Activated CD4-positive, alpha-beta memory T cell treated with anti-CD3 and anti-CD28 coated beads for 36 hours (primary cell): ENCODE measurements at regions not wholly inside any gene's neighbourhood (a gene's known extent, or its start where the extent isn't known, plus 50 kb on each side); places are given as distances from the start of the nearest gene placed in this dataset.

Source experiments
- CTCF ChIA-PET: fragments of 350-600 bp; sonication (Branson Sonifier 250); formaldehyde crosslinking; loops from one replicate; lab custom pipeline; 2021; ENCODE audit warnings: antibody characterized with exemption, inconsistent platforms; lab: Charles Lee
- POLR2A ChIA-PET: fragments of 350-600 bp; sonication (Branson Sonifier 250); formaldehyde crosslinking; loops from one replicate; lab custom pipeline; 2021; ENCODE audit warnings: antibody characterized with exemption; lab: Charles Lee
- DNase-seq: peaks from one replicate; pipeline ENCODE4 v3.0.0-alpha.2; 2020
- H3K27ac Mint-ChIP-seq: one replicate; pipeline ENCODE4 v1.8.0; 2021; ENCODE audit warnings: mixed read lengths
- H3K27me3 Mint-ChIP-seq: one replicate; pipeline ENCODE4 v1.8.0; 2021; ENCODE audit warnings: mixed read lengths
- H3K36me3 Mint-ChIP-seq: one replicate; pipeline ENCODE4 v1.8.0; 2021; ENCODE audit warnings: mixed read lengths
- H3K4me1 Mint-ChIP-seq: one replicate; pipeline ENCODE4 v1.8.0; 2021; ENCODE audit warnings: low read depth, mixed read lengths
- H3K4me3 Mint-ChIP-seq: one replicate; pipeline ENCODE4 v1.8.0; 2021; ENCODE audit warnings: mild to moderate bottlenecking, mixed read lengths
- H3K9me3 Mint-ChIP-seq: one replicate; pipeline ENCODE4 v1.8.0; 2021; ENCODE audit warnings: mixed read lengths
- intact Hi-C: fragments of 100-400 bp; cut with micrococcal nuclease; formaldehyde crosslinking; loops from one replicate; pipeline ENCODE4 v1.15.1; 2023

DNA sequence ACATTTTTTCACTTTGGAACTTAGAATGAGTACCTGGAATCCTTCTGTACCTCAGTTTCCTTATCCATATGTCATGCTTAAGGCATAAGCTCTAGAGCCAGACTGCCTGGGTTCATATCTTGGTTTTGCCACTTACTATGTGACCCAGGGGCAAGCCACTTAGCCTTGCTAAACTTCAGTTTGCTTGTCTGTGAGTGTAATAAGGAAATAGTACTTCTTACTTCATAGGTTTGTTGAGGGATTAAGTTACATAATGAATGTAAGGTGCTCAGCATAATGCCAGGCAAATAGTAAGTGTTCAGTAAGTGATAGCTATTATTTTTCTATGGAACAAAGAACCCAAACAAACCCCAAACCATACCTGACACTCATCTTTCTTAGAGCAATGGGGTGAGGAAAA lies 225.1 kb downstream of the BCAT1 start:
- no peak for DNase-seq
- ChIA-PET CTCF (interaction anchor here (0.9 kb wide), 1 partner anchor 55 kb away, joined by 3 read pairs; no protein-coding TSS in a partner anchor), POLR2A (interaction anchor here (1.8 to 2.2 kb wide), 3 partner anchors 12 to 116 kb away, joined by 5 to 11 read pairs (median 6); no protein-coding TSS in a partner anchor)
- H3K36me3 Mint-ChIP-seq: peaks cover 14% of the 10 kb centered on the region
- H3K9me3 Mint-ChIP-seq: peaks cover 9% of the 10 kb centered on the region
- peaks cover 40% of the 10 kb centered on the region for H3K4me1 Mint-ChIP-seq
- intact Hi-C loops: loop anchor here (2.0 kb wide), 1 partner anchor 161 kb away; no protein-coding TSS in a partner anchor
- H3K27me3 Mint-ChIP-seq: peaks cover 2% of the 10 kb centered on the region
- no peak overlapping the region for H3K4me3 Mint-ChIP-seq
- peak overlapping the region; percentile 85 for H3K27ac Mint-ChIP-seq

DNA sequence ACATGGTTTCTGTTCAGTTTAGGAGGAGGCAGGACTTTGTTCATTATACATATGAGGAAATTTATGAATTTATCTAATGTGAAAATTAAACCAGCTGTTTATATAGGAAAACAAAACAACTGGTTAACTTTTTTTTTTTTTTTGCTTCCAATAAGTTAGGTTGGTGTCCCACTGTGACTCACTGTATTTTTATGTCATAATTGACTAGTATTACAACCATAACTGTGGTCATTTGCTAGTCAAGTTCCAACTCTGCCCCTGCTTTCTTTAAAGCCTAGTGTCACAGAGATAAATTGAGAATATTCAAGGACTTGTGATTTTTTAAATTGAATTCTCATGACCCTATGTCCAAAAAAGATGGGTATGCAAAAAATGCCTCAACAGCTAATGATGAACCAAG lies 227.7 kb downstream of the BCAT1 start:
- ChIA-PET POLR2A (interaction anchor here (1.8 kb wide), 1 partner anchor 12 kb away, joined by 13 read pairs; no protein-coding TSS in a partner anchor), CTCF (interaction anchor here (1.1 to 1.7 kb wide), 2 partner anchors 13 to 118 kb away, joined by 3 to 4 read pairs; no protein-coding TSS in a partner anchor)
- Mint-ChIP-seq H3K27ac (peak overlapping the region; percentile 57), H3K36me3 (peaks cover 14% of the 10 kb centered on the region), H3K4me3 (no peak overlapping the region), H3K27me3 (peaks cover 7% of the 10 kb centered on the region), H3K9me3 (peaks cover 9% of the 10 kb centered on the region), H3K4me1 (peaks cover 45% of the 10 kb centered on the region)
- DNase-seq: no peak
- intact Hi-C loops: no loop called here

DNA sequence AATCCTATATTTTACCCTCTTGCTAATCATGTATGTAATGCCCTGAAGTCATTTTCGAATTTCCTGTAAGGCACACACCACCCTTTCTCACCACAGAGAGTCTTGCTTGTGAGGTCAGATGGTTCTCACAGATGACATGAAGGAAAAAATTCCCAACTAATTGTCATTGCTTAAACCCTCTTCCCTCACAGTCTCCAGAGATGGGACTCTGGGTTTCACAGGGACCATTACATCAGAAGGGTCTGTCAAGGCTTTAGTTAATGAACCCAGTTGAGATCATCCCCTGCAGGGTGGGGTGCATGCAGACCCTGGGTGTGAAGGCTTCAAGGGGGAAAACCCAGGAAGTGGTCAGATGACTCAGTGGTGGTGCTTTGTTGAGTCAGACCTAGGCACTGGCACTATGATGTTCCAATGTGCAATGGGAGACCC lies 229.6 kb downstream of the BCAT1 start:
- Mint-ChIP-seq H3K9me3 (peaks cover 6% of the 10 kb centered on the region), H3K4me3 (no peak overlapping the region), H3K27me3 (peaks cover 7% of the 10 kb centered on the region), H3K36me3 (peaks cover 14% of the 10 kb centered on the region), H3K27ac (peak overlapping the region; percentile 84), H3K4me1 (peaks cover 31% of the 10 kb centered on the region)
- ChIA-PET POLR2A (interaction anchor here (0.7 to 1.8 kb wide), 3 partner anchors 11 to 120 kb away, joined by 3 to 7 read pairs (median 7); no protein-coding TSS in a partner anchor), CTCF (no interaction called here)
- intact Hi-C loops: loop anchor here (1.0 kb wide), 3 partner anchors 10 to 120 kb away; no protein-coding TSS in a partner anchor
- DNase-seq: peak; percentile 79

DNA sequence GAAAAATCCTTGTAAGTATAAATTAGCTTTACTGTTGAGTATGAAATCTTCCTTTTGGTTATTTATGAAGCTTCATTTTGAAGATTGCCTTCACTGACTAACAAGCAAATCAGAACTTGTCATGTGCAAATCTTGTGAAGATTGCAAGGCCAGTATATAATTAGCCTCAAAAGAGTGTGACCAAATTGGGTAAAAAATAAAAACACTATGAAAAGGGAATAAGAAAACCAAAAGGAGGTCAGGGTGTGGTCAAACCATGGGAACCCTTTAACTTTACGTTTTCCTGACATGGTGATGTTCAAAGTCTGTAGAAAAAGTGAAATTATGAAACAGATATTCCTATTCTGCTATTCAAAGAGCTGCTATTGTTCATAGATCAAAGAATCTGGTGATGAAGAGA lies 230.3 kb downstream of the BCAT1 start:
- CTCF ChIA-PET: no interaction called here

DNA sequence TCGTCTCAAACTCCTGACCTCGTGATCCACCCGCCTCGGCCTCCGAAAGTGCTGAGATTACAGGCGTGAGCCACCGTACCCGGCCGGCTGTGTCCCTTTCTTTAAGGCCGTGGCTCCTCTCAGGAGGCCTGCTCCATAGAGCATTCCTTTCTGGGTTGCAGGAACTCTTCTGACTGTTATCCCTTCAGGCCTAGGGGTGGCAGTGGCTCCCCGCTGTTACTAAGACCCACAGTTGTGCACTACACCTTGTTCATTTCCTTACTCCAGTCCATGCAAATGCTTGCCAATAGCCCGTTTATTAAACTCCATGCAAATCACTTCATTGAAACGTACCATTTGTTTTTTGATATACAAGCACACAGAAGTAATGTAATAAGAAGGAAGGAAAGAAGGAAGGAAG lies 234.7 kb downstream of the BCAT1 start:
- ChIA-PET POLR2A (no interaction called here), CTCF (no interaction called here)
- H3K4me1 Mint-ChIP-seq: peaks cover 27% of the 10 kb centered on the region
- H3K4me3 Mint-ChIP-seq: no peak overlapping the region
- H3K36me3 Mint-ChIP-seq: peaks cover 3% of the 10 kb centered on the region
- intact Hi-C loops: no loop called here
- no peaks in the 10 kb centered on the region for H3K9me3 Mint-ChIP-seq
- no peak for DNase-seq
- peaks cover 5% of the 10 kb centered on the region for H3K27me3 Mint-ChIP-seq
- no peak overlapping the region for H3K27ac Mint-ChIP-seq

More for the DNA sequence above, 230.3 kb downstream of the BCAT1 start:
- Mint-ChIP-seq H3K27me3 (peaks cover 7% of the 10 kb centered on the region), H3K9me3 (peaks cover 6% of the 10 kb centered on the region), H3K27ac (peak overlapping the region; percentile 84), H3K36me3 (peaks cover 14% of the 10 kb centered on the region), H3K4me3 (no peak overlapping the region), H3K4me1 (peaks cover 25% of the 10 kb centered on the region)
- intact Hi-C loops: loop anchor here (1.0 kb wide), 3 partner anchors 9 to 121 kb away; no protein-coding TSS in a partner anchor
- DNase-seq: no peak
- POLR2A ChIA-PET: interaction anchor here (1.8 kb wide), 1 partner anchor 10 kb away, joined by 7 read pairs; no protein-coding TSS in a partner anchor

DNA sequence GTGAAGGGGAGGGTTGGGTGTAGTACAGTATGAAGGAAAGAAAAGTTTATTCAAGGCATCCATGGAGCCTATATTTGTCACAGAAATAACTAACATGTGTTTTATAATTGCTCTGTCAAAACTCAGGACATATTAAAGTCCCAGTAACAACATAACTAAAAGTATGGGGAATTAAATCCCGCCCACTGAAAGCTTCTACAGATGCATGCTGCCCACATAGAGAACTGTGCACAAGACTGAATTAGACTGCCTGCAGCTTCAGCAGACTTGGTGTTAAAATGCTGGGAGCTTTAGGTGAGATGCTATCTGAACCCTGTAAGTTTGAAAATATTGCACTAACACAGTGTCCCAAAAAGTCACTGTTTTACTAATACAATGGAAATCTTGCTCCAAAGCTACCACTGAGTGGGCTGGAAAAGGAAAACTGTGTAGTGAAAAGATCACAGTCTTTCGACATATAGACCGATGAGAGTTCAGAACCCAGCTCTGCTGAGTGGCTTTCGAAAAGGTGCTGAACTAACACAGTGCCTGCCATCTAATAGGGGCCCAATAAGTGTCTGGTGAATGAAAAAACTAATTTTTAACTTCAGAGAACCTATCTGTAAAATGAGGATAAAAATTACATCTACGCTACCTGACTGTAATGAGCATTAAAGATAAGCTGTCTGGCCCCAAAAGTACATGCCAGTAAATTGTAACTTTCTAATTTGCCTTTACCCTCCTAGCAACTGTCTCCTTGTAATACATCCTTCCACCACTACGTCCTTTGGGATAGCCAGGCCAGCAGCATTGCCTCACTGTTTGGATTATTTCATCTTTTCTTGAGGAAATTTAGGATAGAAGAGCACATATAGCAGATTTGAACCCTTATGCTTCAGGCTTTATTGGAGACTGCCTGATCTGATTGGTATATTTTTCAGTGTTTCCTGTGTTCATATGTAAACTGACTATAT lies 237.6 kb downstream of the BCAT1 start:
- peak overlapping the region; percentile 71 for H3K27ac Mint-ChIP-seq
- CTCF ChIA-PET: interaction anchor here (0.6 to 1.6 kb wide), 2 partner anchors 107 to 143 kb away, joined by 3 to 4 read pairs; no protein-coding TSS in a partner anchor

DNA sequence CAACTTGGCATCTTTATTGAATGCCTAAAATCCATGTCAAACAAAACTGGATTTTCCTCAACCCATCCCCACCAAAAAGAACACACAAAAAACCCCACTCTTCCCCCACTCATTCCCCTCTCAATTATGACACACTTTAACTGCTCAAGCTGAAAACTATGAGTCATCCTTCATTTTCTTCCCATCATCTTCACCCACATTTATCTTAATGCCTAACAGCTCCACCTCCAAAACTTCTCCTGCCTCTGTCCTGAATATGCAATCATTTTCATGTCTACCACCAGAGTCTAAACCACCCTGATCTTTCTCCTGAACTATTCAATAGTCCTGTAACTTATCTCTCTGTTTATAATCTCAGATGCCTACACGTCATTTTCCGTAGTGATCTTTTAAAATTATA lies 239.7 kb downstream of the BCAT1 start:
- Mint-ChIP-seq H3K9me3 (no peaks in the 10 kb centered on the region), H3K27me3 (no peaks in the 10 kb centered on the region), H3K27ac (no peak overlapping the region), H3K4me1 (peaks cover 27% of the 10 kb centered on the region), H3K36me3 (no peaks in the 10 kb centered on the region), H3K4me3 (no peak overlapping the region)
- POLR2A ChIA-PET: interaction anchor here (1.2 to 2.3 kb wide), 5 partner anchors 10 to 130 kb away, joined by 3 to 16 read pairs (median 7); no protein-coding TSS in a partner anchor
- intact Hi-C loops: loop anchor here (1.0 to 5.0 kb wide), 3 partner anchors 10 to 343 kb away; a partner anchor contains a TSS
- no peak for DNase-seq
- CTCF ChIA-PET: interaction anchor here (1.3 to 2.1 kb wide), 2 partner anchors 12 to 70 kb away, joined by 3 to 4 read pairs; no protein-coding TSS in a partner anchor

More for the DNA sequence above, 237.6 kb downstream of the BCAT1 start:
- Mint-ChIP-seq H3K4me1 (peaks cover 16% of the 10 kb centered on the region), H3K9me3 (no peaks in the 10 kb centered on the region), H3K4me3 (no peak overlapping the region), H3K36me3 (no peaks in the 10 kb centered on the region), H3K27me3 (no peaks in the 10 kb centered on the region)
- no peak for DNase-seq
- intact Hi-C loops: no loop called here
- POLR2A ChIA-PET: interaction anchor here (0.8 to 2.5 kb wide), 2 partner anchors 13 to 56 kb away, joined by 3 to 6 read pairs; no protein-coding TSS in a partner anchor

DNA sequence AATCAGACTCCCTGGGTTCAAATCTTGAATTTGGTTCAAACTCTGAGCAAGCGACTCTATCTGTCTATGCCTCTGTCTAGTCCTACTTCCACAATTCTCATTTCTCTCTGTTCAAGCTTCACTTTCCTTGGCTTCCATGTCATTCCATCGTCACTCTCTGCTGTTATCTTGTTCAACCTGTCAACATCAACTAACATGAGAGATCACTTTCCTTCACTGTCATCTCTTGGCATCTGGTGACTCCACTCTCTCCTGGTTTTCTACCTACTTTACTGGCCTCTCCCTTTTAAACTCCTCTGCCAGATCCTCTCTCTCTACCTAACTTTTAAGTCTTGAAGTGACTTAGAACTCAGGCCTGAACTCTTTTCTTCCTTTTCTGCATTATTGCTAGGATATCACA lies 240.2 kb downstream of the BCAT1 start:
- CTCF ChIA-PET: interaction anchor here (1.3 to 2.1 kb wide), 2 partner anchors 13 to 70 kb away, joined by 3 to 4 read pairs; no protein-coding TSS in a partner anchor
- no peak overlapping the region for H3K27ac Mint-ChIP-seq
- H3K4me1 Mint-ChIP-seq: peaks cover 27% of the 10 kb centered on the region
- POLR2A ChIA-PET: interaction anchor here (0.6 to 2.3 kb wide), 7 partner anchors 10 to 620 kb away, joined by 3 to 16 read pairs (median 4); no protein-coding TSS in a partner anchor
- no peaks in the 10 kb centered on the region for H3K36me3 Mint-ChIP-seq
- H3K9me3 Mint-ChIP-seq: no peaks in the 10 kb centered on the region
- no peak for DNase-seq
- no peak overlapping the region for H3K4me3 Mint-ChIP-seq
- intact Hi-C loops: loop anchor here (1.0 to 5.0 kb wide), 7 partner anchors 11 to 344 kb away; a partner anchor contains a TSS
- H3K27me3 Mint-ChIP-seq: peaks cover 1% of the 10 kb centered on the region

DNA sequence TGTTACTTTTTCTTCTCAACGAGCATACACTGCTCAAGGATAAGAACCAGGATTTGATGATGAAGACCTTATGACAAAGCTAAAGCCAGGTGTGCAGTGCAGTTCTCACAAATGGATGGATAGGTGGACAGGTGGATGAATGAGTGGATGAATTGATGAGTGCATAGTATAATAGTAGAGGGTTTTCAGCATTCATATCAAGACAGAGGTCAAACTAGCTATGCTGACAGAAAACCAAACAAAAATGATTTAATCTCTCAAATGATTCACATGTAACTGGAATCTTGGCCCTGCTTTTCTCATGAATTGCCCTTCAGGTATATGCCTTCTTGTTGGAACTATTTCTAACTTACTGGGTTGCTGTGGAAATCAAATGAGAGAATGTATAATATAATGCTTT lies 240.9 kb downstream of the BCAT1 start:
- peaks cover 27% of the 10 kb centered on the region for H3K4me1 Mint-ChIP-seq
- H3K9me3 Mint-ChIP-seq: no peaks in the 10 kb centered on the region
- ChIA-PET CTCF (interaction anchor here (1.3 to 2.1 kb wide), 2 partner anchors 13 to 71 kb away, joined by 3 to 4 read pairs; no protein-coding TSS in a partner anchor), POLR2A (interaction anchor here (0.5 to 2.3 kb wide), 8 partner anchors 11 to 620 kb away, joined by 3 to 16 read pairs (median 4); no protein-coding TSS in a partner anchor)
- peaks cover 3% of the 10 kb centered on the region for H3K27me3 Mint-ChIP-seq
- intact Hi-C loops: loop anchor here (1.0 to 5.0 kb wide), 6 partner anchors 17 to 344 kb away; a partner anchor contains a TSS
- H3K4me3 Mint-ChIP-seq: no peak overlapping the region
- H3K36me3 Mint-ChIP-seq: no peaks in the 10 kb centered on the region
- H3K27ac Mint-ChIP-seq: no peak overlapping the region
- no peak for DNase-seq

DNA sequence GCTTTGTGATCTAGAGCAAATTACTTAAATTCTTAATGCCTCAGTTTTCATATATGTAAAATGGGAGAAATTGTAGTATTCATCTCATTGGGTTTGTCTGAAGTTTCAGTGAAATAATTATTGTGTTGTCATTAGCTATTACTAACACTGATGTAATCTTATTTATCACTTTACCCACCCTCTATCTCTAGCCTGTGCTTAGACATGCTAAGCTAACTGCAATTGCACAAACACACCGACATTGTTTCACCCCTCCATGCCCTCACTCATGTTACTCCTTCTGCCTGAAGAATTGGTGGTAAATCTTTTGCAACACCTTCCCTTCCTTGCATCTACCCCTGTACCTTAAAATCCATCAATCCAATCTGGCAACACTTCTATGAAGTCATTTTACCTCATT lies 241.6 kb downstream of the BCAT1 start:
- Mint-ChIP-seq H3K27me3 (peaks cover 3% of the 10 kb centered on the region), H3K4me1 (peaks cover 24% of the 10 kb centered on the region), H3K4me3 (no peak overlapping the region), H3K36me3 (no peaks in the 10 kb centered on the region), H3K27ac (no peak overlapping the region), H3K9me3 (no peaks in the 10 kb centered on the region)
- intact Hi-C loops: loop anchor here (5.0 kb wide), 1 partner anchor 345 kb away; a partner anchor contains a TSS
- ChIA-PET POLR2A (interaction anchor here (0.5 to 2.3 kb wide), 3 partner anchors 60 to 132 kb away, joined by 4 to 16 read pairs (median 4); no protein-coding TSS in a partner anchor), CTCF (interaction anchor here (0.8 to 2.1 kb wide), 2 partner anchors 14 to 71 kb away, joined by 3 to 4 read pairs; no protein-coding TSS in a partner anchor)
- no peak for DNase-seq

DNA sequence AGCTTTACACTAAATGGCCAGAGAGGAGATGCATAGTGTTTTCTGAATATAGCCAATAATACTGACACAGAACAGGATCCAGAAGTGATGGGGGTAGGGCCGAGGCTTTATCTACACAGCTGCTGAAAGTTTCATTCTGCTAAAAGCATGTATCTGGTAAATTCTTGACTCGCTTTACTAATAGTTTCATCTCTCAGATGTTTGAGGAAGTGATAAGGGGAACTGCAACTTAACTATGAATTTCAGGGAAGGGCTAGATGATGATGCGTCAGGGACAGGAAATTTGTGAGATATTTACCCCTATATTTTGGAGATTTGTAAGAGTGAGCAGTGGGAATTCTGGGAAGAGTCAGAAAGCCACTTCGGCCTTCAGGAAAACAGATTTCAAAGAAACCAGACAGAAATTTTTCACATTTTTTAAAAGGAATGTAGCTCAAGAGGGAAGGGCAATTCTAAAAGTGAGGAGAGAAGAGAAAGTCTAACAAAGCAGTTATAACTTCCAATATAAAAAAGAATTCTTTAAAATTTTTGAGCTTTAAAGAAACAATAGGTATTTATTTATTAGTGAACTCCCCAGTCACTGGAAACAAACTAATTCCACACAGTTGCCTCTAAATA lies 243.1 kb downstream of the BCAT1 start:
- H3K4me1 Mint-ChIP-seq: peaks cover 21% of the 10 kb centered on the region
- ChIA-PET POLR2A (no interaction called here), CTCF (no interaction called here)
- peaks cover 3% of the 10 kb centered on the region for H3K27me3 Mint-ChIP-seq
- peaks cover 5% of the 10 kb centered on the region for H3K9me3 Mint-ChIP-seq
- peak overlapping the region; percentile 6 for H3K4me3 Mint-ChIP-seq
- peak; percentile 38 for DNase-seq
- intact Hi-C loops: loop anchor here (5.0 kb wide), 1 partner anchor 346 kb away; a partner anchor contains a TSS
- H3K27ac Mint-ChIP-seq: peak overlapping the region; percentile 73
- H3K36me3 Mint-ChIP-seq: no peaks in the 10 kb centered on the region
